Heart left ventricle (tissue), 13 donors: ENCODE measurements at regions not wholly inside any gene's neighbourhood (a gene's known extent, or its start where the extent isn't known, plus 50 kb on each side); places are given as distances from the start of the nearest gene placed in this dataset.

Source experiments
- CTCF ChIP-seq, 12 donors: fragments of 200-600 bp; sonication (generic) in 4 of 12; IDR thresholded peaks; one replicate each; pipeline versions ENCODE4 v1.5.0 to v1.8.0; 2018 to 2022; ENCODE audit warnings: antibody characterized with exemption in 12 of 12, mild to moderate bottlenecking in 5 of 12
- POLR2A ChIP-seq, 2 donors: fragments of 450-650 bp; IDR thresholded peaks; one replicate each; pipeline ENCODE4 v1.6.1; 2017; ENCODE audit warnings: antibody characterized with exemption in 2 of 2, mild to moderate bottlenecking in 2 of 2, moderate library complexity in 2 of 2
- donor health status: ischemic (EF 13 %, LVEDD 7.1; RV severe dilation, severe dysfunction).
- donor health status: DM: no; HTN: yes; CAD: no.
- donor health status: DM: no; HTN: no; CAD: no.
- donor health status: ischemic (EF 25% LVEDD 6.9; RV normal size, moderate dysfunction).
- donor health status: ischemic (EF 25% LVEDD 5.7; RV mildly dilated, moderate dysfunction).
- donor health status: ischemic (EF 35%, LVEDD 5.7; RV mildly dilated, moderate dysfunction).
- donor health status: nonischemic (EF 11% LVEDD 7.7; RV severe dilation, severe dysfunction).
- donor health status: DM: yes; HTN: yes; CAD: no.
- donor health status: PGD.
- donor health status: ischemic (EF 29% LVEDD 5.4; RV normal size, mild dysfunction).
- donor health status: nonischemic (EF 23%, LVEDD 6.1; RV moderate dilation, normal function).

- TF ChIP-seq CTCF (IDR thresholded peaks at IDR 0.05) (no peak), POLR2A (IDR thresholded peaks at IDR 0.05) (no peak)
Observed at GRCh38 chr13:112231451-112232083, 144.6 kb upstream of the SPACA7 start.
